GM19025 (cell line): ENCODE measurements at regions not wholly inside any gene's neighbourhood (a gene's known extent, or its start where the extent isn't known, plus 50 kb on each side); places are given as distances from the start of the nearest gene placed in this dataset.

Experiments used
- ATAC-seq: cut with Tn5 transposase; IDR thresholded peaks from one replicate; pipeline ENCODE4 v1.9.1; 2021; ENCODE audit warnings: mild to moderate bottlenecking, low read depth, moderate library complexity; ENCODE audit not compliant: unreplicated experiment

- no peak for ATAC-seq
These were observed 650.2 kb downstream of the ZNF674 start for GRCh38 chrX:45894864-45895645.

- ATAC-seq = no peak
These were observed 655.8 kb downstream of the ZNF674 start for GRCh38 chrX:45889471-45889870.

GRCh38 chrX:45888518-45888917, 656.7 kb downstream of the ZNF674 start:
- ATAC-seq = no peak

GRCh38 chrX:45885931-45886330, 659.3 kb downstream of the ZNF674 start:
- ATAC-seq = no peak

- ATAC-seq = no peak
These were observed 665.7 kb downstream of the ZNF674 start for GRCh38 chrX:45879512-45879911.

- no peak for ATAC-seq
These were observed 669.0 kb downstream of the ZNF674 start for GRCh38 chrX:45876206-45876605.

- no peak for ATAC-seq
These were observed 671.4 kb downstream of the ZNF674 start for GRCh38 chrX:45873781-45874180.

GRCh38 chrX:45872480-45872879, 671.8 kb upstream of the DIPK2B start:
- no peak for ATAC-seq

- no peak for ATAC-seq
These were observed 667.7 kb upstream of the DIPK2B start for GRCh38 chrX:45868425-45868824.

GRCh38 chrX:45862801-45863200, 662.1 kb upstream of the DIPK2B start:
- ATAC-seq = no peak

- ATAC-seq = no peak
These were observed 659.8 kb upstream of the DIPK2B start for GRCh38 chrX:45860450-45860849.

- ATAC-seq = no peak
These were observed 658.7 kb upstream of the DIPK2B start for GRCh38 chrX:45859407-45859806.

- ATAC-seq = no peak
These were observed 652.2 kb upstream of the DIPK2B start for GRCh38 chrX:45852884-45853283.

- no peak for ATAC-seq
These were observed 650.8 kb upstream of the DIPK2B start for GRCh38 chrX:45851434-45851991.

- no peak for ATAC-seq
These were observed 650.2 kb upstream of the DIPK2B start for GRCh38 chrX:45850775-45851433.

GRCh38 chrX:45850197-45850774, 649.6 kb upstream of the DIPK2B start:
- ATAC-seq = no peak

GRCh38 chrX:45849261-45849862, 648.7 kb upstream of the DIPK2B start:
- ATAC-seq = no peak

- no peak for ATAC-seq
These were observed 647.3 kb upstream of the DIPK2B start for GRCh38 chrX:45847961-45848360.

GRCh38 chrX:45846328-45846727, 645.7 kb upstream of the DIPK2B start:
- ATAC-seq = no peak

GRCh38 chrX:45845142-45845541, 644.5 kb upstream of the DIPK2B start:
- no peak for ATAC-seq

GRCh38 chrX:45843518-45843917, 642.8 kb upstream of the DIPK2B start:
- ATAC-seq = no peak
